SK-N-SH (cell line): ENCODE measurements at regions not wholly inside any gene's neighbourhood (a gene's known extent, or its start where the extent isn't known, plus 50 kb on each side); places are given as distances from the start of the nearest gene placed in this dataset.

ENCODE experiments used
- MEF2A ChIP-seq: IDR thresholded peaks from 2 replicates; pipeline ENCODE4 v1.4.0; 2012; ENCODE audit warnings: low read depth, borderline replicate concordance
- POLR2AphosphoS5 ChIP-seq: IDR thresholded peaks from 2 replicates; pipeline ENCODE4 v1.6.1; 2012; ENCODE audit warnings: low read depth, low read length
- TAF1 ChIP-seq: IDR thresholded peaks from 2 replicates; pipeline ENCODE4 v1.6.1; 2012; ENCODE audit warnings: low read depth, mild to moderate bottlenecking, low read length, moderate library complexity, borderline replicate concordance
- TF ChIP-seq, protein P1 (sequence below): IDR thresholded peaks from 2 replicates; pipeline ENCODE4 v1.6.1; 2012; ENCODE audit warnings: mild to moderate bottlenecking, low read depth, low read length, moderate library complexity
- TF ChIP-seq, protein P2 (sequence below): fragments of 200-600 bp; sonication (generic); IDR thresholded peaks from 2 replicates; pipeline ENCODE4 v1.6.1; 2017; ENCODE audit warnings: antibody characterized with exemption, mild to moderate bottlenecking, moderate library complexity

DNA sequence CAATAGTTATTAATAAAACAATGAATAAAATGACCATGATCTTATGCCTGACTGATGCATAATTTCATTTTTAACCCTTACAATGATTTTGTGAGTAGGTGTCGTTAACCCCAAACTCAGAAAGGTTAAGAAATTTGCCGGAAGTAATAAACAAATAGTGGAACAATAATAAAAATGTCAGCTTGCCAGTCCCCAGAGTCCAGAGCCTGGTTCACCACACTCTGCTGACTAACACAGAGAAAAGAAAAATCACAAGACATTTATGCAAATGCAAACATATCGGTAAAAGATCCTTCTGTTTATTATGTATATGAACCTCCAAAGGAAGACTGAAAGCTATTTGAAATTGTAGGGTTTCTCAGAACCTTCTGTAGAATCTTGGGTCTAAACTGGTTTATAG, 563.7 kb downstream of the EFNB2 start:
- no peak for TF ChIP-seq MEF2A
- no peak for TF ChIP-seq TAF1
- TF ChIP-seq, protein P1, sequence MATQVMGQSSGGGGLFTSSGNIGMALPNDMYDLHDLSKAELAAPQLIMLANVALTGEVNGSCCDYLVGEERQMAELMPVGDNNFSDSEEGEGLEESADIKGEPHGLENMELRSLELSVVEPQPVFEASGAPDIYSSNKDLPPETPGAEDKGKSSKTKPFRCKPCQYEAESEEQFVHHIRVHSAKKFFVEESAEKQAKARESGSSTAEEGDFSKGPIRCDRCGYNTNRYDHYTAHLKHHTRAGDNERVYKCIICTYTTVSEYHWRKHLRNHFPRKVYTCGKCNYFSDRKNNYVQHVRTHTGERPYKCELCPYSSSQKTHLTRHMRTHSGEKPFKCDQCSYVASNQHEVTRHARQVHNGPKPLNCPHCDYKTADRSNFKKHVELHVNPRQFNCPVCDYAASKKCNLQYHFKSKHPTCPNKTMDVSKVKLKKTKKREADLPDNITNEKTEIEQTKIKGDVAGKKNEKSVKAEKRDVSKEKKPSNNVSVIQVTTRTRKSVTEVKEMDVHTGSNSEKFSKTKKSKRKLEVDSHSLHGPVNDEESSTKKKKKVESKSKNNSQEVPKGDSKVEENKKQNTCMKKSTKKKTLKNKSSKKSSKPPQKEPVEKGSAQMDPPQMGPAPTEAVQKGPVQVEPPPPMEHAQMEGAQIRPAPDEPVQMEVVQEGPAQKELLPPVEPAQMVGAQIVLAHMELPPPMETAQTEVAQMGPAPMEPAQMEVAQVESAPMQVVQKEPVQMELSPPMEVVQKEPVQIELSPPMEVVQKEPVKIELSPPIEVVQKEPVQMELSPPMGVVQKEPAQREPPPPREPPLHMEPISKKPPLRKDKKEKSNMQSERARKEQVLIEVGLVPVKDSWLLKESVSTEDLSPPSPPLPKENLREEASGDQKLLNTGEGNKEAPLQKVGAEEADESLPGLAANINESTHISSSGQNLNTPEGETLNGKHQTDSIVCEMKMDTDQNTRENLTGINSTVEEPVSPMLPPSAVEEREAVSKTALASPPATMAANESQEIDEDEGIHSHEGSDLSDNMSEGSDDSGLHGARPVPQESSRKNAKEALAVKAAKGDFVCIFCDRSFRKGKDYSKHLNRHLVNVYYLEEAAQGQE = no peak
- TF ChIP-seq, protein P2, sequence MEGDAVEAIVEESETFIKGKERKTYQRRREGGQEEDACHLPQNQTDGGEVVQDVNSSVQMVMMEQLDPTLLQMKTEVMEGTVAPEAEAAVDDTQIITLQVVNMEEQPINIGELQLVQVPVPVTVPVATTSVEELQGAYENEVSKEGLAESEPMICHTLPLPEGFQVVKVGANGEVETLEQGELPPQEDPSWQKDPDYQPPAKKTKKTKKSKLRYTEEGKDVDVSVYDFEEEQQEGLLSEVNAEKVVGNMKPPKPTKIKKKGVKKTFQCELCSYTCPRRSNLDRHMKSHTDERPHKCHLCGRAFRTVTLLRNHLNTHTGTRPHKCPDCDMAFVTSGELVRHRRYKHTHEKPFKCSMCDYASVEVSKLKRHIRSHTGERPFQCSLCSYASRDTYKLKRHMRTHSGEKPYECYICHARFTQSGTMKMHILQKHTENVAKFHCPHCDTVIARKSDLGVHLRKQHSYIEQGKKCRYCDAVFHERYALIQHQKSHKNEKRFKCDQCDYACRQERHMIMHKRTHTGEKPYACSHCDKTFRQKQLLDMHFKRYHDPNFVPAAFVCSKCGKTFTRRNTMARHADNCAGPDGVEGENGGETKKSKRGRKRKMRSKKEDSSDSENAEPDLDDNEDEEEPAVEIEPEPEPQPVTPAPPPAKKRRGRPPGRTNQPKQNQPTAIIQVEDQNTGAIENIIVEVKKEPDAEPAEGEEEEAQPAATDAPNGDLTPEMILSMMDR = no peak
- no peak for TF ChIP-seq POLR2AphosphoS5
